DND-41 (cell line): ENCODE measurements at regions not wholly inside any gene's neighbourhood (a gene's known extent, or its start where the extent isn't known, plus 50 kb on each side); places are given as distances from the start of the nearest gene placed in this dataset.
A peak's percentile ranks its signal among the peaks of the same experiment; 100 is the strongest.

Experiments used
- ATAC-seq: fragments of 200-7000 bp; cut with Tn5 transposase; 3 replicates; pipeline ENCODE4 v1.9.1; 2021; ENCODE audit warnings: low read depth; ENCODE audit not compliant: insufficient read depth
- DNase-seq: peaks from one replicate; pipeline ENCODE4 v3.0.0-alpha.2; 2020
- H2AFZ ChIP-seq: 2 replicates; pipeline ENCODE4 v1.6.0; 2012; ENCODE audit warnings: low read depth, low read length
- H3K27ac ChIP-seq: 2 replicates; pipeline ENCODE4 v1.5.1; 2012; ENCODE audit warnings: low read length, inconsistent platforms
- H3K27me3 ChIP-seq: fragments of 200-600 bp; sonication (generic); 2 replicates; pipeline ENCODE4 v1.6.0; 2012; ENCODE audit warnings: low read length, mild to moderate bottlenecking, inconsistent platforms; ENCODE audit not compliant: insufficient read depth, poor library complexity
- H3K36me3 ChIP-seq: 2 replicates; pipeline ENCODE4 v1.5.1; 2012; ENCODE audit warnings: low read length, inconsistent platforms; ENCODE audit not compliant: insufficient read depth
- H3K4me1 ChIP-seq: 2 replicates; pipeline ENCODE4 v1.5.1; 2012; ENCODE audit warnings: mild to moderate bottlenecking, low read length; ENCODE audit not compliant: insufficient read depth
- H3K4me2 ChIP-seq: 2 replicates; pipeline ENCODE4 v1.6.0; 2012; ENCODE audit warnings: mild to moderate bottlenecking, moderate library complexity, low read length, inconsistent platforms; ENCODE audit not compliant: insufficient read depth
- H3K4me3 ChIP-seq, 2 experiments: fragments of 200-600 bp in 1 of 2; shearing (Covaris generic) in 1 of 2; 2 replicates each; pipeline ENCODE4 v1.5.1; 2012 to 2016; ENCODE audit warnings: inconsistent platforms in 2 of 2, low read length in 2 of 2, mild to moderate bottlenecking in 2 of 2, low read depth in 1 of 2, moderate library complexity in 1 of 2
- H3K79me2 ChIP-seq: 2 replicates; pipeline ENCODE4 v1.6.0; 2012; ENCODE audit warnings: low read length, inconsistent platforms; ENCODE audit not compliant: insufficient read depth
- H3K9ac ChIP-seq: 2 replicates; pipeline ENCODE4 v1.6.0; 2012; ENCODE audit warnings: low read depth, mild to moderate bottlenecking, inconsistent platforms, low read length, moderate library complexity
- H3K9me3 ChIP-seq: 2 replicates; pipeline ENCODE4 v1.5.1; 2012; ENCODE audit warnings: low read length, moderate library complexity, mild to moderate bottlenecking, inconsistent platforms; ENCODE audit not compliant: insufficient read depth, severe bottlenecking
- H4K20me1 ChIP-seq: 2 replicates; pipeline ENCODE4 v1.6.0; 2012; ENCODE audit warnings: low read length; ENCODE audit not compliant: insufficient read depth
- EZH2 ChIP-seq: IDR thresholded peaks from 3 replicates; pipeline ENCODE4 v1.6.1; 2012; ENCODE audit warnings: borderline replicate concordance, low read depth, mild to moderate bottlenecking, moderate library complexity, low read length, inconsistent platforms; ENCODE audit not compliant: severe bottlenecking
- TF ChIP-seq, protein P1 (sequence below): IDR thresholded peaks from 2 replicates; pipeline ENCODE4 v1.5.1; 2012; ENCODE audit warnings: borderline replicate concordance, low read length, moderate library complexity, mild to moderate bottlenecking; ENCODE audit not compliant: poor library complexity, severe bottlenecking; ENCODE audit errors: extremely low read depth

DNA sequence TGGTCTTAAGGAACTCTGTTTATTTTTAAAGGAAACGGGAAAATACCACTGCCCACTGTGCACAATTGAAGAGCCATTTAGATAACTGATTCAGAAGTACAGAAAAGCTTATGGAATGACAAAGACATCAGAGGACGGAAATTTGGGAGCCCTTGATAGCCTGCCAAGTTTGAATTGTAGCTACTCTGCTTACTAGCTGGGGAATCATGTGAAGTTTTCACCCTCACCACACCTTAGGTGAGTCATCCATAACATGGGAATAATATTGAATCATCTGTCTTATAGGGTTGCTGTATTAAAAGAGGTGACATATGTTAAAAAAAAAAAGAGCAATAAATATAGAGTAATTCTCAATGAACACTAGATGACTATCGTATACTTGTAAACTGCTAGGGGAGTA is 1104.2 kb downstream of the GATA3 start:
- no peak overlapping the region for H3K9ac ChIP-seq
- no peak overlapping the region for H3K4me3 ChIP-seq
- no peak for ATAC-seq
- DNase-seq: no peak
- H3K4me1 ChIP-seq: peaks cover 11% of the 10 kb centered on the region
- no peaks in the 10 kb centered on the region for H3K36me3 ChIP-seq
- no peak overlapping the region for H3K4me2 ChIP-seq
- no peaks in the 10 kb centered on the region for H4K20me1 ChIP-seq
- H3K79me2 ChIP-seq: no peaks in the 10 kb centered on the region
- TF ChIP-seq, protein P1, sequence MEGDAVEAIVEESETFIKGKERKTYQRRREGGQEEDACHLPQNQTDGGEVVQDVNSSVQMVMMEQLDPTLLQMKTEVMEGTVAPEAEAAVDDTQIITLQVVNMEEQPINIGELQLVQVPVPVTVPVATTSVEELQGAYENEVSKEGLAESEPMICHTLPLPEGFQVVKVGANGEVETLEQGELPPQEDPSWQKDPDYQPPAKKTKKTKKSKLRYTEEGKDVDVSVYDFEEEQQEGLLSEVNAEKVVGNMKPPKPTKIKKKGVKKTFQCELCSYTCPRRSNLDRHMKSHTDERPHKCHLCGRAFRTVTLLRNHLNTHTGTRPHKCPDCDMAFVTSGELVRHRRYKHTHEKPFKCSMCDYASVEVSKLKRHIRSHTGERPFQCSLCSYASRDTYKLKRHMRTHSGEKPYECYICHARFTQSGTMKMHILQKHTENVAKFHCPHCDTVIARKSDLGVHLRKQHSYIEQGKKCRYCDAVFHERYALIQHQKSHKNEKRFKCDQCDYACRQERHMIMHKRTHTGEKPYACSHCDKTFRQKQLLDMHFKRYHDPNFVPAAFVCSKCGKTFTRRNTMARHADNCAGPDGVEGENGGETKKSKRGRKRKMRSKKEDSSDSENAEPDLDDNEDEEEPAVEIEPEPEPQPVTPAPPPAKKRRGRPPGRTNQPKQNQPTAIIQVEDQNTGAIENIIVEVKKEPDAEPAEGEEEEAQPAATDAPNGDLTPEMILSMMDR: no peak
- TF ChIP-seq EZH2: no peak
- no peaks in the 10 kb centered on the region for H3K27me3 ChIP-seq
- no peak overlapping the region for H2AFZ ChIP-seq
- H3K9me3 ChIP-seq: peaks cover 15% of the 10 kb centered on the region
- no peak overlapping the region for H3K27ac ChIP-seq

DNA sequence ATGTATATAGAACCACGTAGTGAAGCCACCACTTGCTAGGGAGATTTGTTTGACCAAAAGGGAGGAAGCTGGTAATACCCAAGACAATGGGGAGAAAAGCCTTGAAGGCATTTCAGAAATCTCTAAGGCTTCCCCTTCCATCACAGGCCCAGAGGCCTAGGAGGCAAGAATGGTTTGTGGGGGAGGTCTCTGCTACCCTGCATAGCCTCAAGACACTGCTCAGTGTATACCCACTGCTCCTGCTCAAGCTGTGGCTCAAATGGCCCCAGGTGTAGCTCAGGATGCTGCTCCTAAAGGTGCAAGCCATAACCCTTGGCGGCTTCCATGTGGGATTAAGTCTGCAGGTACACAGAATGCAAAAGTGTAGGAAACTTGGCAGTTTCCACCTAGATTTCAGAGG is 1105.8 kb downstream of the GATA3 start:
- ATAC-seq: no peak
- Histone ChIP-seq H3K9me3 (peaks cover 15% of the 10 kb centered on the region), H3K4me1 (peaks cover 23% of the 10 kb centered on the region), H3K79me2 (no peaks in the 10 kb centered on the region), H2AFZ (no peak overlapping the region), H3K27ac (no peak overlapping the region), H3K4me2 (no peak overlapping the region), H3K27me3 (no peaks in the 10 kb centered on the region), H4K20me1 (no peaks in the 10 kb centered on the region), H3K9ac (no peak overlapping the region), H3K4me3 (no peak overlapping the region), H3K36me3 (no peaks in the 10 kb centered on the region)
- no peak for DNase-seq
- TF ChIP-seq, protein P1: no peak
- TF ChIP-seq EZH2: no peak

DNA sequence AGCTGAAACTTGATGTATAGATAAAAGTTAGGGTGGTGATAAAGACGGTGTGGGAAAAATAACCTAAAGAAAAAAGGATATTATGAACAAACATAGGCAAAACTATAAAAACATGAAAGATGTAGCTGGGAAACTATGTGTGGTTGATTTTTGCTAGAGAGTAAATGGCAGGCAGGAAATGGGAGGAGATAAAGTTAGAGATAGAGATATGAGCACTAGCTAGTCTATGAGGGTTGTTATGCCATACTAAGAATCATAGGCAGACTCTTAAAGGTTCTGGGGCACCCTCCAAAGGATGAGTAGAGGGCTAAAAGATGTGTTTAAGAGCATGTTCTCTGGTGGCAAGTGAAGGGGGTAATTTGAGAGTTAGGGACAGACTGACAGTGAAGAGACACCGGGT is 1109.2 kb downstream of the GATA3 start:
- TF ChIP-seq, protein P1: no peak
- TF ChIP-seq EZH2: no peak
- Histone ChIP-seq H3K4me3 (no peak overlapping the region), H3K9me3 (peaks cover 15% of the 10 kb centered on the region), H2AFZ (peak overlapping the region; percentile 2; the same call in 1 of the 2 replicates), H3K79me2 (no peaks in the 10 kb centered on the region), H3K4me2 (peak overlapping the region; percentile 11; the same call in 1 of the 2 replicates), H3K36me3 (no peaks in the 10 kb centered on the region), H4K20me1 (no peaks in the 10 kb centered on the region), H3K27ac (peak overlapping the region; percentile 53), H3K9ac (no peak overlapping the region), H3K27me3 (no peaks in the 10 kb centered on the region), H3K4me1 (peaks cover 42% of the 10 kb centered on the region)
- ATAC-seq: peak; percentile 83
- no peak for DNase-seq

DNA sequence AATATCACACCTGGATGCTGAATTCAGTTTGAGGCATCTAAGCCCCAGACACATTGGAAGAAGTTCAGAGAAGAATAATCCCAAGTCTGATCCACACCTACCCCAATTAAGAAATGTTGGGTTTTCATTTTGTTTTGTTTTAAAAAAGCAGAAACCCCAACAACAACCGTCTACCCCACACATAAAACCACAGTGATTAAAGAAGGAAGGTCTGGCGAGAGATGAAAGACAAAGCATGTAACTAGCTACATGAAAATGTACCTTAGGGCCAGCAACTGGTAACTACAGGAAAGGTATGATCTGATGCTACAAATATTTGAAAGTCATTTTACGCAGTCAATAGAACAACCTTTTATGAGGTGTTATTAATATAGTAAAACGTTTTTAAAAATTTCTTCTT is 1112.3 kb downstream of the GATA3 start:
- Histone ChIP-seq H2AFZ (no peak overlapping the region), H3K4me1 (peaks cover 42% of the 10 kb centered on the region)
- TF ChIP-seq, protein P1: no peak
- TF ChIP-seq EZH2: no peak

More for the DNA sequence above, 1112.3 kb downstream of the GATA3 start:
- peak; percentile 14 for DNase-seq
- Histone ChIP-seq H3K27ac (peak overlapping the region; percentile 54), H3K4me2 (peak overlapping the region; percentile 12; the same call in 1 of the 2 replicates), H3K36me3 (no peaks in the 10 kb centered on the region), H3K4me3 (no peak overlapping the region), H3K9ac (no peak overlapping the region), H3K27me3 (no peaks in the 10 kb centered on the region), H3K9me3 (no peaks in the 10 kb centered on the region), H3K79me2 (no peaks in the 10 kb centered on the region), H4K20me1 (no peaks in the 10 kb centered on the region)
- peak; percentile 59 for ATAC-seq
